T47D (cell line): ENCODE measurements at regions not wholly inside any gene's neighbourhood (a gene's known extent, or its start where the extent isn't known, plus 50 kb on each side); places are given as distances from the start of the nearest gene placed in this dataset.

Experiments
- DNase-seq, 2 experiments: peaks; one replicate each; pipeline versions ENCODE4 v3.0.0 to v3.0.0-alpha.2; 2011 to 2012; ENCODE audit warnings: low read depth in 1 of 2, low spot score in 1 of 2
- JUND ChIP-seq: IDR thresholded peaks from 2 replicates; pipeline ENCODE4 v1.6.1; 2012; ENCODE audit warnings: low read depth
- in situ Hi-C: cut with HindIII; loops from 2 replicates; pipeline ENCODE4 v1.10.0; 2016; ENCODE audit warnings: low sequenced_read_pairs, low pct_unique_long_range_greater_than_20kb

DNA sequence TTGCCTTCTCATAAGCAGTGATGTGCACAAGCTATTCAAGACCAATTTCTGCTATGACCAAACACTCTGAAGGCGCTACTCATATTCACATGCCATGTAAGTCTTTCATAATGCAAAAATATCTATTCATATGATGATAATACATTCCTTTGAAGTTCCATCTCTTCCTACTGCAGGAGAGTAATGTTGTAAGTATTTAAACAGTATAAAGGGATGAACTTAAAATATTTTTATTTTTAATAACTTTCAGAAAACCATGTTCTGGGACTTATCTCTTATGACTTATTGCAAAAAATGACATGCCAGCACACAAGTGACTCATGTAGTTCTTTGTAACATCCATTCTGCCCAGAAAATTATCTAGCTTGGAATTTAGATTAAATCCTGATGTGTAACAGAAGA lies 376.4 kb downstream of the KCTD16 start:
- TF ChIP-seq JUND: no peak
- no peak for DNase-seq
- in situ Hi-C loops: no loop called here

DNA sequence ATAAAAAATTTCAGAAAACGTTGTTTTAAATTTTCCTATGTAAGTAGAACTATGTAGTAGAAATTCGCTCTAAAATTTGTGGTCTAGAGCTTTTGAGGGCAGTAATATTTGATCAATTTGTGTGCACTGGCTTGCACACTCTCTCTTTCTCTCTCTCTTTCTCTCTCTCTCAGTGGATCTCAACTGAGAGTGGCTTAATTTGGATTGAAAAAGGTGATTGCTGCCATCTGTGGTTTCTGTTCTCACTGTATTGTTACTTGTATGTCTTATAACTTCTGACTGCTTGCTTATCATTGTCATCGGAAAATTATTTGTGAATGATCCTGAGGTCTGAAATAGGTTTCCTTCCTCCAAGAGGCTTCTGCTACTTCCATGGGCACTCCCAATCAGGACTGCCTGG lies 368.2 kb downstream of the KCTD16 start:
- in situ Hi-C loops: no loop called here
- DNase-seq: no peak
- TF ChIP-seq JUND: no peak
